ENCODE measurements at regions not wholly inside any gene's neighbourhood (a gene's known extent, or its start where the extent isn't known, plus 50 kb on each side); places are given as distances from the start of the nearest gene placed in this dataset.

DNA sequence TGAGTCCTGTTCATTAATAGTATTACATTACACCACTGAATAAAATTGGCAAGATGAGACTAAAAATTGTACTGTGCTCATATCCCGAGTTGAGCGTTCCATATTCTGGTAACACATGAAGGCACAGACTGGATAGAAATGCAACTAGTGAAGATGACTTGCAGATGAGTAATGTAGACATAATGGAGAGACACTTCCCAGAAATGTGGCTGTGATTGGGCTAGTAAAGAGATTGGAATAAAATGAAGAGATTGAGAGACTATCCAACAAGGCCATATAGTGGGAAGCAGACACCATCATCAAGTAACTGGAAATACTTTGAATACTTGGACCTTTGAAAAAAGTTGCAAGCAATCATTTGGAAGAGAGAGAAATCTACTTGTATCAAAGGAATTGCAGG lies 77.3 kb downstream of the DCAF8L1 start:
- ChIA-PET POLR2A (ENCODE audit: low non-redundant PET) (no interaction called here), CTCF (no interaction called here)
- TF ChIP-seq, protein P1, sequence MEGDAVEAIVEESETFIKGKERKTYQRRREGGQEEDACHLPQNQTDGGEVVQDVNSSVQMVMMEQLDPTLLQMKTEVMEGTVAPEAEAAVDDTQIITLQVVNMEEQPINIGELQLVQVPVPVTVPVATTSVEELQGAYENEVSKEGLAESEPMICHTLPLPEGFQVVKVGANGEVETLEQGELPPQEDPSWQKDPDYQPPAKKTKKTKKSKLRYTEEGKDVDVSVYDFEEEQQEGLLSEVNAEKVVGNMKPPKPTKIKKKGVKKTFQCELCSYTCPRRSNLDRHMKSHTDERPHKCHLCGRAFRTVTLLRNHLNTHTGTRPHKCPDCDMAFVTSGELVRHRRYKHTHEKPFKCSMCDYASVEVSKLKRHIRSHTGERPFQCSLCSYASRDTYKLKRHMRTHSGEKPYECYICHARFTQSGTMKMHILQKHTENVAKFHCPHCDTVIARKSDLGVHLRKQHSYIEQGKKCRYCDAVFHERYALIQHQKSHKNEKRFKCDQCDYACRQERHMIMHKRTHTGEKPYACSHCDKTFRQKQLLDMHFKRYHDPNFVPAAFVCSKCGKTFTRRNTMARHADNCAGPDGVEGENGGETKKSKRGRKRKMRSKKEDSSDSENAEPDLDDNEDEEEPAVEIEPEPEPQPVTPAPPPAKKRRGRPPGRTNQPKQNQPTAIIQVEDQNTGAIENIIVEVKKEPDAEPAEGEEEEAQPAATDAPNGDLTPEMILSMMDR (conservative IDR thresholded peaks at IDR 0.05; ENCODE audit: low read depth) = no peak

DNA sequence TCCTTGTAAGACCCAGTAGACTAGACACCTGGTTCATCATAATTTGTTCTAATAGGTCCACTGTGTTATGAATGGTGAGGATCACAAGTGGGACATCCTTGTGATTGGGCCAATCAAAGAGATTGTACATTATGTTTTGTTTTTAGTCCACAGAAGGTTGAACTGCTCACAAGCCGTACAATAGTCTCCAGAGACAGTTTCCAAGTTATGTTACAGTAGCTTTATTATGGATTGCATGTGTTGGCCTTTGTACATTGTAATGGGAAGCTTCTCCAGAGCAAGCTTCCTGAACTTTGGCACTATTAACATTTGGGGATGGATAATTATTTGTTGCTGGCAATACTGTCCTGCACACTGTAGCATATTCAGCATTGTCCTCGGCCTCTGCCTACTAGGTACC lies 86.1 kb downstream of the MAGEB10 start:
- TF ChIP-seq, protein P1 (conservative IDR thresholded peaks at IDR 0.05; ENCODE audit: low read depth) = no peak
- POLR2A ChIA-PET (ENCODE audit: low non-redundant PET) = no interaction called here
- no peak overlapping the region for H3K27ac ChIP-seq
- DNase-seq (ENCODE audit: low spot score) = no peak
- CTCF ChIA-PET = no interaction called here

More for the DNA sequence above, 77.3 kb downstream of the DCAF8L1 start:
- DNase-seq (ENCODE audit: low spot score) = no peak
- H3K27ac ChIP-seq = no peak overlapping the region

DNA sequence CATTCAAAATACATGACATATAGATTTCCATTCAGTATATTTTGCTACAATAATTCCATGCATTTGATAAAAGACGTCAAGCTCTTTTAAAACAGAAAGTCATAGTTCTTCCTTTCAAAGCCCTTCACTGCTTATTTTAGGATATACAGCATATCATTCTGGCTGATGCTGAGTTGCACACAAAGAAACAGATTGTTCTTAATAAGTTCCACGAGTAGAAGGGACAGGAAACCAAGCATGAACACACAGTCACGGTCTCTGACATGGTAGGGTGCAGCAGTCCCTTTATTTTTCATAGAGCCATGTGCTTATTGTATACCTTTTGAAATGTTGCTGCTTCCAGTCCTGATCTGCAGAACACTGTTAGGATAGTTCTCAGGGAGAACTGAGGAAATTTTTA lies 85.4 kb downstream of the MAGEB10 start:
- ChIA-PET CTCF (no interaction called here), POLR2A (ENCODE audit: low non-redundant PET) (no interaction called here)
- DNase-seq (ENCODE audit: low spot score) = no peak
- no peak overlapping the region for H3K27ac ChIP-seq
- TF ChIP-seq, protein P1 (conservative IDR thresholded peaks at IDR 0.05; ENCODE audit: low read depth) = no peak

DNA sequence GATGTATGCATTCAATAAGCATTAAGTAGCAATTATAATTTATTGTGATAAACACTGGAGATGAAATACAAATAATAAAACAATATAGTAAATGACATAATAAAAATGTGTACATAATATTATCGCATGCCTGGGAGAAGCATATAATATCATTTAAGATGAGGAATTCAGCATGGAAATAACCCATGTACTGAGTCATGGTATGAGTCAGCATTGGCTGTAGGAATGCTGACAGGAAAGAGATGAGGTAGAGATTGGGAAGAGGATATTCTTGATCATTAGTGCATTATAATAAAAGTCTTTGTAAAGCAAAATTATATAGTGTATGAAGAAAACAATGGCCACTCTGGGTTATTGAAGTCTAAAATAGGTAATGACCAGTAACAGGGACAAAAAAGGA lies 82.8 kb downstream of the MAGEB10 start:
- TF ChIP-seq, protein P1 (conservative IDR thresholded peaks at IDR 0.05; ENCODE audit: low read depth) = no peak
- DNase-seq (ENCODE audit: low spot score) = peak; percentile 22
- POLR2A ChIA-PET (ENCODE audit: low non-redundant PET) = no interaction called here
- no peak overlapping the region for H3K27ac ChIP-seq
- CTCF ChIA-PET = no interaction called here

DNA sequence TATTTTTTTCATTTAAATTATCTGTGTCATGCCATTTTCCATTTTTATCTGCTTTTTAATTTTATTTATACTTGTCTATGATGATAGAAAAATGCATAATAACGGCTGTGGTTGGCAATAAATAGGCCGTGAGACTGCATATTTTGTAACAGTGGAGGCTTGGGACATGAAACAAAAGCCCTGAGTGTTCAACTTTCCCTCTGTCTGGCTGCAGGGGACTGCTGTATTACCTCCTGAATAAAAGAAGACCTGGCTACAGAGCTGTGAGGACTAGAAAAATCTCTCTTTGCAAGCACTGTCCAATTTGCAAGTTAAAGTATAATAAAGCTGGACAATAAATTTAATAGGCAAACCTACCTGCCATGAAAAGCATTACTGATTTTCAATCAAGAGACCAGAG lies 82.1 kb downstream of the MAGEB10 start:
- no peak for DNase-seq (ENCODE audit: low spot score)
- H3K27ac ChIP-seq = no peak overlapping the region
- TF ChIP-seq, protein P1 (conservative IDR thresholded peaks at IDR 0.05; ENCODE audit: low read depth) = no peak
- ChIA-PET POLR2A (ENCODE audit: low non-redundant PET) (no interaction called here), CTCF (no interaction called here)

DNA sequence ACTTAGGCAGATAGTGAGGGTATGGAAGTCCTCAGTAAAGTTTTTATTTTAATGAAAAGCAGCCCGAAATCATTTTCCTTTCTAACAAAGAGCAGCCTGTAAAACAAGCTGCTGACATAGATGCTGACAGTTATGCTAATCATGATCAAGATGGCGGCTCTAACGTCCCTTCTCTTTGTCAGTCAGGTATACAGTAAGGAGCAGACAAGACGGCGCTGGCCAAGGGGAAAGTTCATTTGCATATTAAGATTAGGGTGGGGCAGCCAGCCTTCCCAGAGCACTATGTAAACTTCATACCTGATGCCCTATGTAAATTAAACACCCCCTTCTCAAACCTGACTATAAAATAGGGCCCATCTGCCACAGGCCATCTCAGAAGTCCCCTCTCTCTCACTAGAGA lies 76.9 kb downstream of the MAGEB10 start:
- DNase-seq (ENCODE audit: low spot score) = no peak
- TF ChIP-seq, protein P1 (conservative IDR thresholded peaks at IDR 0.05; ENCODE audit: low read depth) = no peak

More for the DNA sequence above, 76.9 kb downstream of the MAGEB10 start:
- ChIA-PET CTCF (no interaction called here), POLR2A (ENCODE audit: low non-redundant PET) (no interaction called here)
- H3K27ac ChIP-seq = no peak overlapping the region
